GM23338 (cell line): ENCODE measurements at regions not wholly inside any gene's neighbourhood (a gene's known extent, or its start where the extent isn't known, plus 50 kb on each side); places are given as distances from the start of the nearest gene placed in this dataset.

Experiments
- ATAC-seq: fragments of 200-7000 bp; cut with Tn5 transposase; 3 replicates; pipeline ENCODE4 v1.9.1; 2020
- DNase-seq: peaks from one replicate; pipeline ENCODE4 v3.0.0-alpha.2; 2015; ENCODE audit warnings: low spot score
- H2AFZ ChIP-seq: fragments of 200-600 bp; sonication (generic); 2 replicates; pipeline ENCODE4 v1.8.0; 2016; ENCODE audit warnings: antibody characterized with exemption, mild to moderate bottlenecking, moderate library complexity
- H3F3A ChIP-seq: fragments of 200-600 bp; sonication (generic); replicated peaks from 2 replicates; pipeline ENCODE4 v1.8.0; 2017; ENCODE audit warnings: antibody characterized with exemption, mixed run types, low read depth
- H3K27ac ChIP-seq: fragments of 200-600 bp; sonication (generic); 2 replicates; pipeline ENCODE4 v1.6.1; 2016; ENCODE audit warnings: low read depth
- H3K27me3 ChIP-seq: fragments of 200-600 bp; sonication (generic); 2 replicates; pipeline ENCODE4 v1.8.0; 2016; ENCODE audit warnings: mild to moderate bottlenecking, mixed run types, moderate library complexity; ENCODE audit not compliant: insufficient read depth
- H3K36me3 ChIP-seq: fragments of 200-600 bp; sonication (generic); 2 replicates; pipeline ENCODE4 v1.8.0; 2016; ENCODE audit warnings: mild to moderate bottlenecking; ENCODE audit not compliant: insufficient read depth
- H3K4me1 ChIP-seq: fragments of 200-600 bp; sonication (generic); 2 replicates; pipeline ENCODE4 v1.8.0; 2016; ENCODE audit warnings: mild to moderate bottlenecking, moderate library complexity; ENCODE audit not compliant: insufficient read depth
- H3K4me2 ChIP-seq: fragments of 200-600 bp; sonication (generic); 2 replicates; pipeline ENCODE4 v1.7.1; 2017; ENCODE audit warnings: mixed run types
- H3K4me3 ChIP-seq: fragments of 200-600 bp; sonication (generic); 2 replicates; pipeline ENCODE4 v1.6.1; 2016; ENCODE audit warnings: mixed run types
- H3K79me2 ChIP-seq: fragments of 200-600 bp; sonication (generic); replicated peaks from 2 replicates; pipeline ENCODE4 v1.8.0; 2017; ENCODE audit warnings: mild to moderate bottlenecking; ENCODE audit not compliant: insufficient read depth
- H3K9me2 ChIP-seq: fragments of 200-600 bp; sonication (generic); 2 replicates; pipeline ENCODE4 v1.8.0; 2017; ENCODE audit not compliant: insufficient read depth
- H4K20me1 ChIP-seq: fragments of 200-600 bp; sonication (generic); replicated peaks from 2 replicates; pipeline ENCODE4 v1.8.0; 2017; ENCODE audit warnings: mild to moderate bottlenecking; ENCODE audit not compliant: insufficient read depth
- H3K27ac Mint-ChIP-seq: 2 replicates; pipeline ENCODE4 v1.8.0; 2020; ENCODE audit warnings: inconsistent platforms, mild to moderate bottlenecking, moderate library complexity, mixed read lengths
- H3K27me3 Mint-ChIP-seq: 3 replicates; pipeline ENCODE4 v1.8.0; 2022; ENCODE audit warnings: low read depth, mild to moderate bottlenecking, moderate library complexity, mixed read lengths, inconsistent platforms; ENCODE audit not compliant: insufficient read depth, poor library complexity
- H3K36me3 Mint-ChIP-seq: 3 replicates; pipeline ENCODE4 v1.8.0; 2021; ENCODE audit warnings: low read depth, mild to moderate bottlenecking, inconsistent platforms, moderate library complexity, mixed read lengths
- H3K4me1 Mint-ChIP-seq: 3 replicates; pipeline ENCODE4 v1.8.0; 2020; ENCODE audit warnings: mild to moderate bottlenecking, inconsistent platforms, mixed read lengths
- H3K4me3 Mint-ChIP-seq: 3 replicates; pipeline ENCODE4 v1.8.0; 2021; ENCODE audit warnings: moderate library complexity, mild to moderate bottlenecking, inconsistent platforms, mixed read lengths
- H3K9me3 Mint-ChIP-seq: 3 replicates; pipeline ENCODE4 v1.8.0; 2020; ENCODE audit warnings: moderate library complexity, mild to moderate bottlenecking, inconsistent platforms, mixed read lengths
- CREB1 ChIP-seq: fragments of 250-450 bp; sonication (Bioruptor Pico); IDR thresholded peaks from 2 replicates; pipeline ENCODE4 v1.5.0; 2020; ENCODE audit warnings: low read depth, mild to moderate bottlenecking, moderate library complexity
- ETS1 ChIP-seq: IDR thresholded peaks from 2 replicates; pipeline ENCODE4 v1.6.1; 2016; ENCODE audit warnings: antibody characterized with exemption
- EZH2phosphoT487 ChIP-seq: fragments of 200-600 bp; sonication (generic); IDR thresholded peaks from one replicate; pipeline ENCODE4 v1.8.1; 2018; ENCODE audit warnings: antibody characterized with exemption; ENCODE audit not compliant: unreplicated experiment
- JUNB ChIP-seq: IDR thresholded peaks from one replicate; pipeline ENCODE4 v1.6.1; 2016; ENCODE audit warnings: antibody characterized with exemption; ENCODE audit not compliant: unreplicated experiment
- STAT1 ChIP-seq: IDR thresholded peaks from one replicate; pipeline ENCODE4 v1.6.1; 2016; ENCODE audit warnings: antibody characterized with exemption; ENCODE audit not compliant: unreplicated experiment
- ZNF331 ChIP-seq: fragments of 250-450 bp; sonication (Bioruptor Pico); IDR thresholded peaks from 2 replicates; pipeline ENCODE4 v1.5.0; 2020; ENCODE audit warnings: low read depth, mild to moderate bottlenecking, moderate library complexity
- ZNF462 ChIP-seq: fragments of 250-450 bp; sonication (Bioruptor Pico); IDR thresholded peaks from 2 replicates; pipeline ENCODE4 v1.5.0; 2020; ENCODE audit warnings: mild to moderate bottlenecking, moderate library complexity

GRCh38 chr14:25904446-25904845, 693.4 kb downstream of the NOVA1 start (continued):
- TF ChIP-seq ZNF462 (CRISPR knock-in tag) (no peak), CREB1 (CRISPR knock-in tag) (no peak), ETS1 (no peak), EZH2phosphoT487 (no peak), STAT1 (no peak), ZNF331 (CRISPR knock-in tag) (no peak)

- Mint-ChIP-seq H3K9me3 (no peaks in the 10 kb centered on the region), H3K4me3 (no peak overlapping the region), H3K27me3 (no peaks in the 10 kb centered on the region), H3K36me3 (no peaks in the 10 kb centered on the region), H3K4me1 (peaks cover 28% of the 10 kb centered on the region), H3K27ac (no peak overlapping the region)
- TF ChIP-seq JUNB (no peak), EZH2phosphoT487 (no peak), ZNF462 (CRISPR knock-in tag) (no peak)
- H3F3A ChIP-seq, result no peaks in the 10 kb centered on the region
- H3K9me2 ChIP-seq, result no peaks in the 10 kb centered on the region; the same call in 1 of the 2 replicates
- no peaks in the 10 kb centered on the region for H3K36me3 ChIP-seq
- peaks cover 23% of the 10 kb centered on the region for H3K4me1 ChIP-seq
- H3K79me2 ChIP-seq, result no peaks in the 10 kb centered on the region
- H3K27ac ChIP-seq, result no peak overlapping the region
- ATAC-seq (no peak), DNase-seq (no peak)
- H3K4me2 ChIP-seq, result no peak overlapping the region
- H3K4me3 ChIP-seq, result no peak overlapping the region
- no peak overlapping the region for H2AFZ ChIP-seq
- no peaks in the 10 kb centered on the region for H4K20me1 ChIP-seq
- H3K27me3 ChIP-seq, result no peaks in the 10 kb centered on the region
Observed at GRCh38 chr14:25899197-25899596, 698.6 kb downstream of the NOVA1 start.
